GM21526 (cell line): ENCODE measurements at regions not wholly inside any gene's neighbourhood (a gene's known extent, or its start where the extent isn't known, plus 50 kb on each side); places are given as distances from the start of the nearest gene placed in this dataset.
"Not testable (repeated sequence)": the region's sequence is repeated elsewhere in the genome, so short reads cannot be mapped to it uniquely, and the experiment has no call there.

Experiments
- ATAC-seq: cut with Tn5 transposase; IDR thresholded peaks from one replicate; pipeline ENCODE4 v1.9.1; 2021; ENCODE audit warnings: moderate library complexity; ENCODE audit not compliant: unreplicated experiment, low FRiP score

DNA sequence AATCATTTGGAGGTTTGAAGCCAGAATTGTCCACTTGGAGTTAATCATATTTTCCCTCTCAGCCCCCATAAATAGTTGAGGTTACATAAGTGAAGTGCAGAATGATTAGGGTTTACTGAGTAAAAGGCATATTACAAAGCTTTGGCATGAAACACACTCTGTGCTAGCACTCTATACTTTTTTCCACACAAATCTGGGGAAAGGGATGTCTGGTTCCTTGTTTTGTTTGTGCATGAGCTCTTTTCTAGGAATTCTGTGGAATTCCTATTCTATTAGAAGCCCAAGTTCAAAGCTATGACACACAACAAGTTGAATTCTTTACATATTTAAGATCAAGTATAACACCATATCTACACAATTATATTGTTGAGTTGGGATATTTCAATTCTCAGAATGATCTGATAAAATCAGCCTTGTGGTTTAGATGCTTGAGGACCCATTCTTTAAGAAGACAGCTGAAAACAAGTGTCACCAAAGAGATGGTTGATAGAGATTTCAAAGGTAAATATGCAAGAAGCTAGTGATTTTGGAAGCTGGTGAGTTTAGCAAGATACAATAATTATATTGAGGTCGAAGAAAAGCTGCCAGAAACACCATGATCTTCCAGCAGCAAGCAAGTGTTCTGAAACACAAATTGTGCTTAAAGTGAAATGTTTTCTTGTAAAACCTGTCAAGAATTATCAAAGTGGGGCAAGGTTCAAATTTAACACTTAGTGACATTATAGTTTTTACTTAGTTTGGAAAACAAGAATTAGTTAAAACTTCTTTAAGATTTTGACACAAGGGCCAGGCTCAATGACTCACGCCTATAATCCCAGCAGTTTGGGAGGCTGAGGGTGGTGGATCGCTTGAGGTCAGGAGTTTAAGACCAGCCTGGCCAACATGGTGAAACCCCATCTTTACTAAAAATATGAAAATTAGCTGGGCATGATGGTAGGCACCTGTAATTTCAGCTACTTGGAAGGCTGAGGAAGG is 122.6 kb downstream of the INHBA start:
- ATAC-seq: no peak

DNA sequence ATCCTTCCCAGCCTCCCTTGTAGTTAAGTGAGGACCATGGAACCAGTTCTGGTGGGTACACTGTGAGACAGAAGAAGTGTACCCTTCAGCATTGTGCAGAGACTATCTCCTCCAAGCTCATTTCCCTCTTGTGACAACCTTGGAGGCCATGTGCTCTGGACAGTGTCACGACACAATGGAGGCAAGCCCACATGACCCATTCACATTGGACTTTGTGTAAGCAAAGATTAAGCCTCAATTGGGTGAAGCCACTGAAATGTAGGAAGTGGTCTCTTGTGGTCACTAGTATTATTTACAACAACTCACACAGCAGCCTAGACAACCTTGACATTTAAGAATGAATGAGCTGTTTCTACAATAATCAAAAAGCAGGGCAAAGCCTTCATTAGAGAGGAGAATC is 124.2 kb downstream of the INHBA start:
- no peak for ATAC-seq

- ATAC-seq: no peak
Measured at GRCh38 chr7:41576166-41576565, 126.7 kb downstream of the INHBA start.

- ATAC-seq: no peak
Measured at GRCh38 chr7:41574377-41574776, 128.5 kb downstream of the INHBA start.

- no peak for ATAC-seq
Measured at GRCh38 chr7:41573862-41574261, 129.0 kb downstream of the INHBA start.

- ATAC-seq: no peak
Measured at GRCh38 chr7:41573443-41573842, 129.4 kb downstream of the INHBA start.

GRCh38 chr7:41573015-41573414 is 129.9 kb downstream of the INHBA start:
- ATAC-seq: no peak

GRCh38 chr7:41571573-41571972 is 131.3 kb downstream of the INHBA start:
- ATAC-seq: no peak

- ATAC-seq: no peak
Measured at GRCh38 chr7:41570766-41571165, 132.1 kb downstream of the INHBA start.

GRCh38 chr7:41568135-41568534 is 134.8 kb downstream of the INHBA start:
- ATAC-seq: no peak

GRCh38 chr7:41567731-41568114 is 135.2 kb downstream of the INHBA start:
- ATAC-seq: no peak

- ATAC-seq: no peak
Measured at GRCh38 chr7:41567031-41567730, 135.7 kb downstream of the INHBA start.

GRCh38 chr7:41566581-41566980 is 136.3 kb downstream of the INHBA start:
- no peak for ATAC-seq

DNA sequence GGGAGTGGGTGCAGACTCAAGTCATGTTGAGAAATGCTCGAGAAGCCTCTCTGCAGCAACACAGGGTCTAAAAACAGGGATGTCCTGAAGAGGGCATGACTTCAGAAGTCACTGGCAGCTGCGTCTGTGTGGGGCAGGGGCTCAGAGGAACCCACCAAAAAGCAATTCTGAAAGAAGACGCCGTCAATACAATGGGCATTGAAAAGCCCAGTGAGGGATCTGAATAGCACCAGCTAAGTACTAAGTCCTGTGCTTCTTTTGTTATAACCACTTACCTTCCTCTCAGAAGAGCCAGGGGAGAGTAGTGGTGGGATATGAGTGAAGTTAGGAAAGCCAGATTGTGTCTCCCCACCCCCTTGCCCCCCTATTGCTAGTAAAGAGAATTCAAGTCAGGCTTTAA is 137.2 kb downstream of the INHBA start:
- no peak for ATAC-seq

DNA sequence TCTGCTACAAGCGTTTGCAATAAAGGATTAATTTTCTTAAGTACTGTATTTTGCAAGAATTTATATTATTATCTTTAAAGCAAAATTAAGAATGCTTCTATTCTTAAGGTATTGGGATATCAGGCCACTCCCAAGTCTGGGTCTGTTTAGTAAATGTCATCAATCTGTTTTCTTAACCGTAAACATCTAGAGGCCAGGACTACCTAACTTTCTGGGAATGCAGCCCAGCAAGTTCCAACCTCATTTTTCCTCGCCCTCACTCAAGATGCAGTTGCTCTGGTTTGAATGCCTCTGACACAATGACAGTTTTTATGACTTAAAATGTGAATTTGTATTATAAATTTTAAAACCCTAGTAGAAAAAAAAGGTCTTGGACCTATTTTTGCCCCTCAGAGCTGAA is 143.5 kb downstream of the INHBA start:
- ATAC-seq: no peak

DNA sequence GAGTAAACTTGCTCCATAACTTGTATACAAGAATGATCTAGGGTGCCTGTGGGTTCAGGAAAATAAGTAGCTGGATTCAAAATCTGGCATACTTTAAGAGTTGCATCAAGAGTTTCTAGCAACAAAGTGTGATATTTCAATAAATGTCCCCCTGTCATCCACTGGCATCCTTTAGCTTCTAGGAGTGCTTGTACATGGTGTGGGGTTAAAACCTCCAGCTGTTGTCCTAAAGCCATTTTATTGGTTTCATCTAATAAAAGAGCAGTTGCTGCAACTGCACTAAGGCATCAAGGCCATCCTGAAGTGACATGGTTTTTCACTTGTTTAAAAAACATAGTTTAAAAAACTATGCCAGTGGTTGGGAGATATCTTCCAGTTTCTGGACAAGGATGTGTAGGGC is 148.4 kb downstream of the INHBA start:
- ATAC-seq: no peak

- ATAC-seq: not testable (repeated sequence)
Measured at GRCh38 chr7:41550046-41550445, 152.8 kb downstream of the INHBA start.

DNA sequence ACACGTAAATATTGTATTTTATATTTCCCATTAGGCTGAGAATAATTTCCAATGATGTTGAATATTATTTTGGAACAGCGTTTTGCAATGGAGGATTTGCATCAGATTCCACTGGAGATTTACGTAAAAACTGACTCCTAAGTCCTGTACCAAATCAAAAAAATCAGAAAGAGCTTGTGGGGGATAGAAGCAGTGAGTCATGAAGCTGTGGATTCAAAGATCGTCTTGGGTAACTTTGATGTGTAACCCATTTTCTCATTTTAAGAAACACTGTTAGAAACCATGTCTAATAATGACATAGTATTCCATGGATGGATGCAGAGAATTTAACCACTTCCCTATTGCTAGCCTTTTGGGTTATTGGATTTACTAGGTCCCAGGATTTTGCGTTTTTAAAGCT is 158.6 kb downstream of the INHBA start:
- ATAC-seq: no peak

DNA sequence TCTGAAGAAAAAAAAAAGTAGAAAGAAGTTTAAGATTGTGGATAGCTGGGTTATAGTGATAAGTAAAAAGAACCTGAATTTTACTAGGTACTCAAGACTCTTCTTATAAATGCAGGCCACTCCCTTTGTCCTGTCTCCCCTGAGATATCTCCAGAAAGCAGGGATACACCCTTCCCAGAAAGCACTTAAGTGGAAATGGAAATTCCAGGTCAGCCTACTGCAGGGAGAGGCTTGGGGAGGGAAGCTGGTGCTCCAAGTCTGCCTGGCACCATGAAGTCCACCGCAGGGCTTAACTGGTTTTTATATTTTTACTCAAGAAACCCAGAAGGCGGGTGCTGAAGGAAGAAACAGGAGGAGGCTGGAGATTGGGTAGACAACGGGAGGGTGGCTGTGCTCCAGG is 162.3 kb downstream of the INHBA start:
- no peak for ATAC-seq

GRCh38 chr7:41538810-41539724 is 163.8 kb downstream of the INHBA start:
- ATAC-seq: no peak
